GM19324 (cell line): ENCODE measurements at regions not wholly inside any gene's neighbourhood (a gene's known extent, or its start where the extent isn't known, plus 50 kb on each side); places are given as distances from the start of the nearest gene placed in this dataset.
"Not testable (repeated sequence)": the region's sequence is repeated elsewhere in the genome, so short reads cannot be mapped to it uniquely, and the experiment has no call there.

Experiments
- ATAC-seq: cut with Tn5 transposase; IDR thresholded peaks from one replicate; pipeline ENCODE4 v1.9.1; 2021; ENCODE audit warnings: mild to moderate bottlenecking, moderate library complexity; ENCODE audit not compliant: unreplicated experiment, low FRiP score

DNA sequence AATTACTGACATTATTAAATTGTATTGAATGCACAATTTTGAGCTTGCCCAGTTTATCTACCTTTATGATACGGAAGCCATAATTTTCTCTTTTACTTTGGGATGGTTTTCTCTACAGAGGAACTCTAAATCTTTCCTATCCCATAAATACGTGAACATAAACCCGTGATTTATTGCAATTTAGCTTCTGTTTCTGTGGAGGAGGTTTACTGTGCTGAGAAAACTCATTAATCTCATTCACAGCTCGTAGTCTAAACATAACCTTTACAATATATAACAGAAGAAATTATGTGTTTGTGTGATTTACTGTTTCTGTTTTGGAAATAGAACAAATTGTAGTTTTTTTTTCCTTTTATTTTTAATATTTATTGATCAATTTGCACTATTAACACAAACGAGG is 207.1 kb upstream of the PCDH9 start:
- no peak for ATAC-seq

DNA sequence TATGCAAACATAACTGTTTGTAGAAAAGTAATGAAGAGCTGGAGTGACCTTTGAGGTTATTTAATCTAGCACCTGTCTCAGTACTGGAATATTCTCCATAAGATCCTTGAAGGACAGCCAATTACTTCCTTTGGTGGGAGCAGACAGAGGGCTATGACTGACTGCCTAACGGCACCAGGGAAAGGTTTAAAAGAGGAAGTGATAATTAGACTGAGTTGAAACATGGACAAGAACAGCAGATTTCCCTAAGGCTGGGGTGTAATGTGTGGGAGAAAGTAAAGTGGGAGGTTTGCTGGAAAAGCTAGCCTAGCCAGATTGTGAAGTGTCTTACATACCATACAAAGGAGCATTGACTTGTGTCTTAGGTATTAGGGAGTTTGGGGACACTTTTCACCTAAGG is 191.3 kb upstream of the PCDH9 start:
- ATAC-seq, result no peak

DNA sequence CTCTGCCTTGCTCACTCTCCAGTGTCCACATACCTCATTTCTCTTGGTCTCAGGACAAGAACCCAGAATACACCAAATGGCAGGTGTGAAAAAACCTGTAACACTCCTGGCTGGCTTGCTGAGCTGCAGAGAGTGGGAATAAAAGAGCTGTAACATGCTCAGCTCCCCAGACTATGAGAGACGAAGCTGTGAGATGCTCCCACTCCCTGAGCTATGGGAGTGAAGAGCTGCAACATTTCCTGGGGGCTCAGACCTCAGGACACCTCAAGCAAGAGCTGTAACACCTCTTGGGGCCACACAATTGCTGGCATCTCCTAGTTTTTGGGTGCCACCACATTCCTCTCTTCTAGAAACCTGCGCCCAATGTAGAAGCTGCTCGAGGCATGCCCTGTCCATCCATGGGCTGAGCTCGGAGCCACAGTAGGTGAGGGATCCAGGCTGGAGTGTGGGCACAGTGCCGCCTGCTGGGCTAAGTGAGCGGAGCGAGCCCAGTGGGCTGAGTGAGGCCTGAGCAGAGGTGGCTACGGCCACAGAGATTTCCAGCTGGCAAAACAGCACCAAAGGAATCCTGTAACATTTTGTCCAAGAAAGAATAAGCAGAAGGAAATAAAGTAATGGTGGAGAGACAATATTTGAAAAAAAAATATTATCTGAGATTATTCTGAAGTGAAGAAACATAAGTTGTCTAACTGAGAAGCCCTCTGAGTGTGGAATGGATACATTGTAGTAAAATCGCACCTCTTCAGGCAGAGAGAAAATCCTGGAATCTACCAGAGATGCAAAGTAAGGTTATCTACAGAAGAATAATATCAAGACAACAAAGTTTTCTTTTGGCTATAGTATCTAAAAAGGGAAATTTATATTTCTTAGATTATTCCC is 186.2 kb upstream of the PCDH9 start:
- peak; percentile 98 for ATAC-seq

DNA sequence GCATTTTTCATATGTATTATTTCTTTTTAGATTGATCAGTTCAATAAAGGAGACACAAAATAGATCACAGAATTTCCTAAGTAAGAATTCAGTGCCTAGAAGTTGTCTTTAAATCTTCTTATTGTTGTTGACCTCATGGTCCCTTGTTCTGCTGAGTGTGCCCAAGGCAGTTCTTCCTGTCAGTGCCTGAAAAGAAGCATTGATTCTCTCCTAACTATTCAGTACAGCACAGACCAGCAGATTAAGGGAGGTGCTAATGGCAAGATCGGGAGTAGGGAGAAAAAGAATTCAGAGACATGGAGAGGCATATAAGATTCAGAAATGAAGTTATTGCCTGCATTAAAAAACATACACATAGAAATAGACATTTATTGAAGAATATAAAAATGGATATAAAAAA is 180.5 kb upstream of the PCDH9 start:
- no peak for ATAC-seq

DNA sequence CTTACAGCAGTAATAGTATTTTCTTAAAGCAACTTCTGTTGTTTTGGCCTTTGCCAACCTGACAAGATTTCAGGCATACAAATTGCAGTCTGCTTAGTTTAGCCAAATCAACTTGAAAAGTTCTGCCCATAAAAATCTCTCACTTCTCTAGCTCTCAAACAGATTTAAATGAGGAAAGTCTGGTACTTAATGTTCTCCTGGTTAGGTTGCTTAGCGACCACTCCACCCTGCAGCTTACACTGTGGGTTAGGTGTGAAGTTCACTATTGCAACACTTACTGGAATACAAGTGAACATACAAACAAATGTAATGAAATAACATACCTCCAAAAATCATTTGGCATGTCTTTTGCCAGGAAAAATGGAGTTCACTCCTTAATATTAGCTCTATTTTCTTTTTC is 178.7 kb upstream of the PCDH9 start:
- ATAC-seq, result no peak

DNA sequence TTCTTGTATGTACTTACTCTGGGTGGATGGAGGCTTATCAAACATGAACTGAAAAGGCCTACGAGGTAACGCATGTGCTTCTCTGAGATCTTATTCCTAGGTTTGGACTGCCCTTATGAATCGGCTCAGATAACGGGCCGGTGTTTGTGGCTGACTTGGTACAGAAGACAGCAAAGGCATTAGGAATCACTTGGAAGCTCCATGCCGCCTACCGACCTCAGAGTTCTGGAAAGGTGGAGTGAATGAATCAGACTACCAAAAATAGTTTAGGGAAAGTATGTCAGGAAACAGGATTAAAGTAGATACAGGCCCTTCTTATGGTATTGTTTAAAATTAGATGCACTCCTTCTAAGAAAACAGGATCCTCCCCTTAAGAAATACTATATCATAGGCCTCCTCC is 172.4 kb upstream of the PCDH9 start:
- ATAC-seq, result no peak

DNA sequence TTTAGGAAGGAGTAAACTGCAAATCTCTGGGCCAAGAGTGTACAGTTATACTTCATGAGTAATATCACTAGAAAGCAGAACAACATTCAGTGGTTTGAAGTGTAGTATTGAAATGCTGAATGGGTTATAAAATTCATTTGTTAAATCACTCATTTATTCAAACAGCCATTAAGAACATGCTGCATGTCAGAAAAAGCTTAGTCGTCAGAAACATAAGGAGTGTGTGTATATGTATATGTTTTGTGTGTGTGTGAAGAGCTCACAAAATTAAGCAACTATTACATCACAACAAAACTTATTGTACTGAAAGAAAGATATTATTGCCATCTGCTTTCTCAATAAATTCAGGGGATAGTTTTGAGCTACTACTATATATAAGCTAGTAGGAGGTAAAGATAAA is 165.4 kb upstream of the PCDH9 start:
- no peak for ATAC-seq

DNA sequence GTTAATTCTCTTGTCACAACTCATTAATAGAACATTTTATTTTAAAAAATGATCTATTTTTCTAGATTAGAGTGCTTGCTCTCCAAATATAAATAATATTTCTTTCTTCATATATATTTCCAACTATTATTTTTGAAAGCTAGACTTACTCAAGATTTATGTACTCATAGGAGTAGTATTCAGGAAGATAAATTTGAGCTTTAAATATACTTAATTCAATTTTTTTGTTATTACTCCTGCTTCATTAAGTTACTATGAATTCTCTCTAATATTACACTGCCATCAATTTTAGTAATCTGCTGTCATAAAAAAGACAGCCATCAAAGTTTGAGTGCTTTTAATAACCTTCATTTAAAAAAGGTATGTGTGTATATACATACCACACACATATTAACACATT is 161.9 kb upstream of the PCDH9 start:
- no peak for ATAC-seq

DNA sequence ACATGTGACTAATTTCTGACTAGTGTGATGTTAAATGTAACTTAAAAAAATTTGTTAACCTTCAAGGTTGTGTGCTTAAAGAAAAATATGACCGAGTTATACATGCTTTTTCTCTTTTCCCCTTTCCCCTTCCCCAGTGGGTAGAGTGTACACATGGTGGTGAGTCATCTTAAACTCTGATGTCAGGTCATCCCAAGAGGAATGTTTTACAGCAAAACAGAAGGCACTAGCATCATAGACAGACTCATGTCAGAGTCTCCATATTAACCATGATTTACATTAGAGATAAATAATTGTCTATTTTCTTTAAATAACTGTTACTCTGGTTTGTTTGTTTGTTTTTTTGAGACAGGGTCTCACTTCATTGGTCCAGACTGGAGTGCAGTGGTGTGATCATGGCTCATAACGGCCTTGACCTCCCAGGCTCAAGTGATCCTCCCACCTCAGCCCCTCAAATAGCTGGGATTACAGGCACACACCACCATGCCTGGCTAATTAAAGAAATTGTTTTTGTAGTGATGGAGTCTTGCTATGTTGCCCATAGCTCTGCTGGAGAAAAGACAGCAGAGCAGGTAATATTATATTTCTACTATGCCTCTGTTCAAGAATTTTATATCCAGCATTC is 160.4 kb upstream of the PCDH9 start:
- ATAC-seq, result no peak

DNA sequence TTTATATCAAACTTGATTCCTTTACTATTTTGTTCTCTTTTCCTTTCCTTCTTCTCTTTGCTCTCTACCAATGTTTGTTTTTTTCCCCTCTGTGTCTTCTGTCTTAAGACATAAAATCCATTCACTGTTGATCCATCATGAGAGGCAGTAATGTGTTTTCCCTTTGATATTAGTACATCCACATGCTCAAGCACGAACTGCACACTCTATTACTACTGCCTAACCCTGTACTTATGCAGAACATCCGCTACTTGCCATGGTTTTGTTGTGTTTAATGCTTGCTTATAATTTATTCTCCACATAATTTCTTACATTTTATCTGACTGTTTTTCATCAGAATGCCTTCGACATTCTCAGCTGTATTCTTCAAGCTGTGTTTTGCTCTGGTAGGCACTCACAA is 159.0 kb upstream of the PCDH9 start:
- no peak for ATAC-seq

DNA sequence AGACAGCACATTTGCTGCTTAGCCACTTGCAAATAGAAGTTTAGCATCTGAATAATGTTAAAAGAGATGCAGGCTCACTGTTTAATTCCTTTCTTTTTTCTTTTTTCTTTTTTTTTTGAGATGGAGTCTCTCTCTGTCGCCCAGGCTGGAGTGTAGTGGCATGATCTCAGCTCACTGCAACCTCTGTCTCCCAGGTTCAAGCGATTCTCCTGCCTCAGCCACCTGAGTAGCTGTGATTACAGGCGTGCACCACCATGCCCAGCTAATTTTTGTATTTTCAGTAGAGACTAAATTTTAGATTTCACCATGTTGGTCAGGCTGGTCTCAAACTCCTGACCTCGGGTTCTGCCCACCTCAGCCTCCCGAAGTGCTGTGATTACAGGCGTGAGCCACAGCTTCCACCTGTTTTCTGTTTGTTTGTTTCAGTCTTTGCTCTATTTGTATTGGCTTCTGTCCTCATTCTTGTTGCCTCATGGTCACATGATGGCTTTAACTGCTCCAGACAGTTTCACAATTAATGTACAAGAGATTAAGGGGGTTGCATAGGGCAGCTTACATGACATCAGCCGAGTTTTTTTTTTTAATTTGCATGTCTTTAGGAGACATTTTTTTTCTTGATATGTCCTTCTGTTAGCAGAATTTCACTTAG is 153.1 kb upstream of the PCDH9 start:
- not testable (repeated sequence) for ATAC-seq

DNA sequence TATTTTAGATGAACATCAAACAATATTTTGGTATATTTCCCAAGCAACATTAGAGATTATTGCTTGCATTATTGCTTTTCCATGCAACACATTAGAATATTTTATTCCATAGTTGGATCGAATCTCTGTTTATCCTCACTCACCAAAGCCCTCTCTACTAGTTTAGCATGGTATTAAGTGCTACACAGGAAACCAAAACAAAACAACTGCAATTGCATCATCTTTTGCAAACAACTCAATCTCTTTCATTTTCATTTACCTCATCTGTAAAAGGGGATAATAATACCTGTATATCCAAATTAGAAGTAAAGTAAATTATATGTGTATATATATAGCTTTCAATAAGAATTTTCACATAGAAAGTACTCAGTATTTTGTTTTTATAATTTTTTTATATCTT is 147.8 kb upstream of the PCDH9 start:
- peak; percentile 62 for ATAC-seq

DNA sequence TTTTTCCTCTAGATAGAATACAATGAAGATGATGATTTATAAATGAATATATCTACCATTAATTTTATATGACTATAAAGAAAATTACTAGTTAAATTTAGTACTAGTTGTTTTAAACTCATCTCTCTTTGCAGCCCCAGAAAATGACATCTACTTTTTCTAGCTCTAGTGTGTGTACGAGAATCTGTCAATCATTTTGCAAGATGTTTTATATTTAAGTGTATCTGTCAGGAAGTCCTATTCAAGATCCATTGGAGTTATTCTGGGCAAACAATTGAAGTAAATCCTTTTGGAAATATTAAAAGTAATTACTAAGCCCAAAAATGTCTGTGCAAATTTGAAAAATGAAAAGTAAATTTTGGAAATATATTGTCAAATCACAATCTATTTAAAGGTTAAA is 144.3 kb upstream of the PCDH9 start:
- no peak for ATAC-seq

DNA sequence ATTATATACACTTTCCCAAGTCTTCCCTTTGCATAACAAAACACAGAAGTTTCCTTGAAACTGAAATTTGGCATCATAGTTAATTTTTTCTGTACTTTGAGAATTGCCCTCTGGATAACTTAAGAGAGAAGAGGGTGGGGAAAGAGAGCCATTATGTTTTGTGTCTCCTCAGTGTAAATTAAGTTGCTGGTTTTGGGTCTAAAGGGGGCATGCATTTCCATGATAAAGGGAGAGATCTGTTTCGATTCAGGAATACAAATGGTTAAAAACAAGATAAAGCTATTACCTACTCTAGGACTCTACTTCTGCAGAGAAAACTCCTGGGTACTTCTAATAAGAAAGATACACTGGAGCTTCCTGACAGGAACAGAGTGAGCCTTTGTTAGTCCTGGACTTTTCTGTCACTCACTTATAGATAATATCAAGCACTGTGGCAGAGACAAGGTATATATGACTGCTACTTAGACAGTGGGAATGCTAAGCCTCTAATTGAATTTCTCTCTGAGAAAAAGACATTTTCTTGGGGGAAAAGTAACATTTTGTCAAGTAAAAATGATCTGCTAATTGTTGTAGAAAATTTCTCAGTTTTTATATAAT is 142.8 kb upstream of the PCDH9 start:
- no peak for ATAC-seq

DNA sequence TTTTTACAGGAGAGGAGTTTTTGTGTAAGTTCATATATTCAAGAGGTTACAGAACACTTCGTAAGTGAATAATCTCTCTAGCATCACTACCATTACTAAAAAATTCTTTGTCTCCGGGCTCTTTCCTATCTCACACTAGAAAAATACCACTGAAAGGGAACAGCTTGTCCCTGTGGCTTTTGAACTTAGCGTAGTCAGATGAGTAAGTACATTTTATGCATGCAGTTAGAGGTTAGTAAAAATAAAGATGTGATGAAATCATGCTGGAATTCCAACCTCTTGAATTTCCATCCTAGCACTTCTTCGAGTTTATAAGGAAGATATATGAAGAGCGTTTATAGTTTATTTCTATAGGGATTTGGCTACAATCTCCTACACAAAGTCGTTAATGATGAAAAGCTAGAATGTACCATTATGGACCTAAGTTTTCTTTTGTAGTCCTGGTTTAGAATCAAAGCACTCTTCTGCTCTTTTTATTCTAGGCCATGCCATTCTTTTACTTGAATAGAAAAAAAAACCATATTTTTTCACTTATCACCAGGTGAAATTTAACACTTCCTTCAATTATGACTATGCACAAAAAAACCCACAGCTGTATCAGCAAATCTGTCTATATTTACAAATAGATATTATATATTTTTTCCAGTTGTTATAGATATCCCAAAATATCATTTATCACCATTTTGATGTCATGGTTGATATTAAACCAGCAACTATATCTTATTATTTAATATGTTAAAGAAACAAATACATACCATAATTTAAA is 139.9 kb upstream of the PCDH9 start:
- no peak for ATAC-seq

DNA sequence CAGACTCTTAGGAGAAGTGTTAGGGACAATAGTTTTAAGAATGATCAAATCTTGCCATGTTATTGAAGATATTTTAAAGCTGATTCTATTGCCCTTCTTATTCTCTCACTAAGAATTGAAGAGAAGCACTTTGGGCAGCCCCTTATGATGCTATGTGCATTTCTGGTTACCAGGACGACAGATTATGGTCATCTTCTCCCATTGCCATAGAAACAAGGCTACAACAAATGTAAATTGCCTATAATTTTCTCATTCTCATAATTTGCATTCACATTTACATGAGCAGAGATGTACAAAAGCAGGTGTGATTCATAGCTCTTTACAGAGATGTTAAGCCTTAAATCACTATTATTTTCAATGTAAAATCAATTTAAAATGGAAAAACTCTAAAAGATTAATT is 137.3 kb upstream of the PCDH9 start:
- ATAC-seq, result no peak

DNA sequence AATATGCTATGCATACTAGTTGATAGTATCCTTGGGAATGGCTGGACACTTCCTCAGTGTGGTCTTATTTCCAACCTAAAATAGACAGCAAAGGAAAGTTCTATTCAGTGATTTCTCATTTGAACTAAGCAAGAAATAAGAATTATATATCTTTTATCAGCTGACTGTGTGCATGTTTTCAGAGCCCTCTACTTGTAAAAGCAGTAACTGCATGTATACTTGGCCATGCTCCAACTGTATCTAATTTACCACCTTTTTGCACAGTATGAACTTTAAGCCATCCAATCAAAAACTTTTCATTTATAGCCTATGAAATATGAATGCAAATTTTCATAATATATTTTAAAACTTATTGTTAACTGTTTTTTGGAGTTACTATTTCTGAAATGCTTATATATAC is 136.4 kb upstream of the PCDH9 start:
- ATAC-seq, result no peak

DNA sequence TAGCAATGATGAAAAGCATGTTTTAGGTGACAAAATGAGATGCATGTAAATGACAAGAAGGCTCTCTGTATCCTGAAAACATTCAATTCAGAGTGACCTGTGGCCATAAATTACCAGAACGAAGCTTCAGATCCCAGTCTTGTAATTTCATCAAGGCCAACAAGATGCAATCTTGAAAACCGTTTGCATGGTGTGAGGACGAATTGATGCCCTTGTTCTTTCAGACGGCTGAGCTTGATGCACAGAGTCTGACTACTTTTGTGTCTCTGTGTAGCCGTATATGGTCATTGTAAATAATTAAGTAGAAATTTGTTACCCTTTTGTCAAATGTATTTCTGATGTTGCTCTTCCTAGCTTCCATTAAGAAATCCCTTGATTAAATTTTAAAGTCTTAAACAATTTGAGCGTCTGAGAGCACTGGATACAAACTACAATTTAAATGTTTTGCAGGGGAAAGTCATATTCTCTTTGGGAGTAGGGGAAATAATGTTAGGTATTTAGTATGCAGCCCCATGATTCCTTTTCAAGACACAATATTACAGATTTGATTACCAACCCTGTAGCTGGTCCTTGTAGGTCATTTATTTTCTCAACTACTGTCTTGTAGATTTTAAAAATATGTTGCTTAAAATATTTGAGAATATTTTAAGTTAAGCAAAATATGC is 125.8 kb upstream of the PCDH9 start:
- no peak for ATAC-seq

DNA sequence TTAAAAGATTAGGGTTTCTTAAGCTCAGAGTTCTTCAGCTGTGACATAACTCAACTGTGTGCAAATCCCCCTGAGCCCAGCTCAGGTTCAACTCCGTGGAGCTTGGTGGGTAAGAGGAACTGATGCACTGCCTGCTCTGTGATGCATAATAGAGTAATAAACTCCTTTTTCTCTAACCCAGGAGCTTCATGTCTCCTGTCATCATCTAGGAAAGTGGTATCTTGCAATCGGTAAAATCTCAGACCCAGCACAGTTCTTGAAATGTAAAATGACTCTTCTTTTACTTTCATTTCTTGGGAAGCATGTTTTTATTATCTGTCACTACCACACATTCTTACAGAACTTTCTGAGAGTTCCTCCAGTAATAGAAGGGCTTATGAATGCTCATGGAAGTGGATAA is 123.8 kb upstream of the PCDH9 start:
- no peak for ATAC-seq

DNA sequence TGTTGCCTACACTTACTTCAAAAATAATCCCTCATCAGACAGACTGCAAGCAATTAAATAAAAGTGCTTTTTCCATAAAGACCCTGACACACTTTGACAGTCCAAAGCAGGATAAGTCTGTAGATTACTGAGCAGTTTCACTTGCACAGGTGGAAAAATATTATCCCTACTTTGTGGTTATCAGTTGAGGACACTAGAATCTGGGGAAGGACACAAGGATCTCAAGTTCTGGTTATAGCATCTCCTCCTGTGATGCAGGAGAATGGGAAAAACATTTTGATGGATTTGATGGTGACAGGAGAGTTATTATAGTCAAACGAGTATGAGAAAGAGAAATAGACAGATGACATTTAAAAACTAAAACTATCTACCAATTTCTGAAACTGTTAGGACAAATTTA is 122.9 kb upstream of the PCDH9 start:
- ATAC-seq, result no peak
